Liver (tissue), 8 donors: ENCODE measurements at regions not wholly inside any gene's neighbourhood (a gene's known extent, or its start where the extent isn't known, plus 50 kb on each side); places are given as distances from the start of the nearest gene placed in this dataset.

ENCODE experiments used
- DNase-seq: peaks from one replicate; pipeline ENCODE4 v3.0.0-alpha.2; 2017; ENCODE audit warnings: low spot score
- H3K27ac ChIP-seq, 2 donors: one replicate each; pipeline ENCODE4 v1.7.0; 2013; ENCODE audit warnings: inconsistent platforms in 2 of 2, low read length in 2 of 2, control low read depth in 1 of 2, low read depth in 1 of 2, mild to moderate bottlenecking in 1 of 2
- H3K27me3 ChIP-seq, 4 donors: one replicate each; pipeline versions ENCODE4 v1.6.1 to v1.7.0; 2013; ENCODE audit warnings: low read length in 3 of 4, inconsistent platforms in 1 of 4, mild to moderate bottlenecking in 1 of 4, moderate library complexity in 1 of 4; ENCODE audit not compliant: control insufficient read depth in 4 of 4, insufficient read depth in 4 of 4
- H3K36me3 ChIP-seq, 4 donors: one replicate each; pipeline versions ENCODE4 v1.6.1 to v1.7.0; 2013; ENCODE audit warnings: low read length in 3 of 4, mild to moderate bottlenecking in 3 of 4, low read depth in 1 of 4, moderate library complexity in 1 of 4; ENCODE audit not compliant: control insufficient read depth in 4 of 4, insufficient read depth in 3 of 4
- H3K4me1 ChIP-seq, 4 donors: one replicate each; pipeline versions ENCODE4 v1.6.1 to v1.7.0; 2013; ENCODE audit warnings: low read length in 3 of 4, mild to moderate bottlenecking in 3 of 4, moderate library complexity in 1 of 4; ENCODE audit not compliant: control insufficient read depth in 4 of 4, insufficient read depth in 4 of 4
- H3K4me3 ChIP-seq, 3 donors: one replicate each; pipeline versions ENCODE4 v1.6.1 to v1.7.0; 2013; ENCODE audit warnings: low read length in 3 of 3, control low read depth in 1 of 3, low read depth in 1 of 3, mild to moderate bottlenecking in 1 of 3
- H3K9ac ChIP-seq, 2 donors: one replicate each; pipeline ENCODE4 v1.7.0; 2013; ENCODE audit warnings: low read length in 2 of 2, mild to moderate bottlenecking in 2 of 2, moderate library complexity in 2 of 2, control low read depth in 1 of 2, low read depth in 1 of 2
- H3K9me3 ChIP-seq, 4 donors: one replicate each; pipeline versions ENCODE4 v1.6.1 to v1.7.0; 2013; ENCODE audit warnings: low read length in 3 of 4; ENCODE audit not compliant: control insufficient read depth in 4 of 4
- CTCF ChIP-seq: fragments of 150-350 bp; IDR thresholded peaks from 2 replicates; pipeline ENCODE4 v1.5.1; 2017; ENCODE audit warnings: improper control_type of control experiment, low read depth, low read length; ENCODE audit not compliant: missing input control
- EGR1 ChIP-seq, 2 donors: IDR thresholded peaks; 2 replicates each; pipeline ENCODE4 v1.6.1; 2016 to 2018; ENCODE audit warnings: antibody characterized with exemption in 2 of 2, low read depth in 2 of 2
- FOXA1 ChIP-seq: IDR thresholded peaks from 2 replicates; pipeline ENCODE4 v1.6.1; 2016; ENCODE audit warnings: antibody characterized with exemption
- FOXA2 ChIP-seq: IDR thresholded peaks from 2 replicates; pipeline ENCODE4 v1.6.1; 2016; ENCODE audit warnings: antibody characterized with exemption
- GABPA ChIP-seq, 2 donors: IDR thresholded peaks in 1 of 2; conservative IDR thresholded peaks in 1 of 2; 2 replicates each; pipeline ENCODE4 v1.6.1; 2016; ENCODE audit warnings: antibody characterized with exemption in 2 of 2, mild to moderate bottlenecking in 1 of 2, moderate library complexity in 1 of 2
- HNF4G ChIP-seq: IDR thresholded peaks from 2 replicates; pipeline ENCODE4 v1.6.1; 2016; ENCODE audit warnings: antibody characterized with exemption
- JUND ChIP-seq, 2 donors: IDR thresholded peaks; 2 replicates each; pipeline ENCODE4 v1.6.1; 2016; ENCODE audit warnings: antibody characterized with exemption in 2 of 2
- MAX ChIP-seq: IDR thresholded peaks from 2 replicates; pipeline ENCODE4 v1.6.1; 2016; ENCODE audit warnings: antibody characterized with exemption
- RAD21 ChIP-seq, 2 donors: IDR thresholded peaks; 2 replicates each; pipeline ENCODE4 v1.6.1; 2016; ENCODE audit warnings: antibody characterized with exemption in 2 of 2, mild to moderate bottlenecking in 2 of 2
- RXRA ChIP-seq, 2 donors: IDR thresholded peaks; 2 replicates each; pipeline ENCODE4 v1.6.1; 2017 to 2018; ENCODE audit warnings: antibody characterized with exemption in 2 of 2, mild to moderate bottlenecking in 1 of 2
- SP1 ChIP-seq: IDR thresholded peaks from 2 replicates; pipeline ENCODE4 v1.6.1; 2018; ENCODE audit warnings: antibody characterized with exemption, mild to moderate bottlenecking
- TAF1 ChIP-seq: conservative IDR thresholded peaks from 2 replicates; pipeline ENCODE4 v1.6.1; 2016; ENCODE audit warnings: antibody characterized with exemption, mild to moderate bottlenecking
- YY1 ChIP-seq: IDR thresholded peaks from 2 replicates; pipeline ENCODE4 v1.6.1; 2016; ENCODE audit warnings: antibody characterized with exemption, mild to moderate bottlenecking
- ZBTB33 ChIP-seq: IDR thresholded peaks from 2 replicates; pipeline ENCODE4 v1.6.1; 2016; ENCODE audit warnings: antibody characterized with exemption
- WGBS: extraction: QIAGEN DNeasy Blood & Tissue Kit; methylation state at CpG from one replicate; pipeline ENCODE4 v1.1.7; 2013; 5-methylcytosine and 5-hydroxymethylcytosine counted together
- TF ChIP-seq, protein P1 (sequence below): IDR thresholded peaks from 2 replicates; pipeline ENCODE4 v1.6.1; 2016; ENCODE audit warnings: antibody characterized with exemption
- donor health status: healthy.
- donor health status: healthy.
- donor health status: healthy.
- donor health status: healthy.
- donor health status: healthy.

- no peaks in the 10 kb centered on the region for H3K36me3 ChIP-seq
- no peaks in the 10 kb centered on the region for H3K9me3 ChIP-seq
- TF ChIP-seq TAF1 (no peak), ZBTB33 (no peak), SP1 (no peak), FOXA2 (no peak), MAX (no peak), RXRA (IDR thresholded peaks at IDR 0.05) (no peak), EGR1 (IDR thresholded peaks at IDR 0.05; ENCODE audit: low read depth in 2 of 2) (no peak)
- TF ChIP-seq, protein P1, sequence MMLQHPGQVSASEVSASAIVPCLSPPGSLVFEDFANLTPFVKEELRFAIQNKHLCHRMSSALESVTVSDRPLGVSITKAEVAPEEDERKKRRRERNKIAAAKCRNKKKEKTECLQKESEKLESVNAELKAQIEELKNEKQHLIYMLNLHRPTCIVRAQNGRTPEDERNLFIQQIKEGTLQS: no peak
- H3K27me3 ChIP-seq: peaks cover 0 to 2% (median 0%) of the 10 kb centered on the region in 4 donors
- DNase-seq: no peak
- H3K9ac ChIP-seq: no peak overlapping the region
- H3K27ac ChIP-seq: no peak overlapping the region
- 46% methylated on average over 1 of the region's 1 CpG for WGBS
- H3K4me3 ChIP-seq: no peak overlapping the region
- H3K4me1 ChIP-seq: no peaks in the 10 kb centered on the region
Measured at GRCh38 chr9:14497476-14497875, 183.5 kb upstream of the NFIB start.

GRCh38 chr9:14488421-14489190, 174.7 kb upstream of the NFIB start:
- H3K4me1 ChIP-seq: no peaks in the 10 kb centered on the region
- H3K27ac ChIP-seq: no peak overlapping the region
- no peak overlapping the region for H3K4me3 ChIP-seq
- no peaks in the 10 kb centered on the region for H3K36me3 ChIP-seq
- no peak for DNase-seq
- 86% methylated on average over 3 of the region's 3 CpGs for WGBS
- H3K9me3 ChIP-seq: no peaks in the 10 kb centered on the region
- no peaks in the 10 kb centered on the region for H3K27me3 ChIP-seq
- TF ChIP-seq MAX (no peak), CTCF (no peak), RXRA (IDR thresholded peaks at IDR 0.05) (no peak), FOXA1 (no peak), EGR1 (IDR thresholded peaks at IDR 0.05; ENCODE audit: low read depth in 2 of 2) (no peak), JUND (IDR thresholded peaks at IDR 0.05) (no peak), FOXA2 (no peak), GABPA (IDR thresholded peaks at IDR 0.05 in 1 of 2, conservative IDR thresholded peaks at IDR 0.05 in 1 of 2) (no peak), TAF1 (no peak), RAD21 (IDR thresholded peaks at IDR 0.05) (no peak), HNF4G (no peak), ZBTB33 (no peak), YY1 (no peak), SP1 (no peak)
- TF ChIP-seq, protein P1: no peak
- H3K9ac ChIP-seq: no peak overlapping the region
